Epithelial cell of proximal tubule (primary cell): ENCODE measurements at regions not wholly inside any gene's neighbourhood (a gene's known extent, or its start where the extent isn't known, plus 50 kb on each side); places are given as distances from the start of the nearest gene placed in this dataset.

Experiments used
- DNase-seq: peaks from one replicate; pipeline ENCODE4 v3.0.0-alpha.2; 2011; ENCODE audit warnings: low read depth
- H3K4me3 ChIP-seq: 2 replicates; pipeline ENCODE4 v1.5.1; 2011; ENCODE audit warnings: low read depth, mild to moderate bottlenecking, low read length
- CTCF ChIP-seq: conservative IDR thresholded peaks from 2 replicates; pipeline ENCODE4 v1.5.1; 2012; ENCODE audit warnings: low read depth, mild to moderate bottlenecking, low read length

- no peak for DNase-seq
- TF ChIP-seq CTCF: no peak
Observed at GRCh38 chr14:71238835-71239234, 331.6 kb downstream of the PCNX1 start.

DNA sequence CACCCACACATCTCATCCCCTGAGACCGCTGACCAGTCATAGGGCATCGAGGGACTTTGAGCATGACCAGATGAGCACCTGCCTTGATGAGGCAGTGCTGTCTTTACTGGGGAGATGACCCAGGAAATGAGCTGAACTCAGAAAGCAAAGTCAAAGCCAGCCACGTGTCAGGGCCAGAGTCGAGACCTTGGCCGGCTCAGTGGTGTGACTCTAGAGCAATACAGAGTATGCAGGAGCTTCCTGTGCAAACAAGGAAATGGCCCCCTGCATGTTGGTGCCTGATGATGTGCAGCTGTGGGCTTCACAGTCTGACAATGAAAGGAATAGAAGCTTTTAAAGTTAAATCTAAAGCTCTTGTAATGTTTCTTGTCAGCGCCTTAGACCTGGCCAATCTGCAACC lies 332.9 kb downstream of the PCNX1 start:
- H3K4me3 ChIP-seq: no peak overlapping the region
- TF ChIP-seq CTCF: no peak
- DNase-seq: no peak

More at GRCh38 chr14:71238835-71239234, 331.6 kb downstream of the PCNX1 start:
- H3K4me3 ChIP-seq: no peak overlapping the region

DNA sequence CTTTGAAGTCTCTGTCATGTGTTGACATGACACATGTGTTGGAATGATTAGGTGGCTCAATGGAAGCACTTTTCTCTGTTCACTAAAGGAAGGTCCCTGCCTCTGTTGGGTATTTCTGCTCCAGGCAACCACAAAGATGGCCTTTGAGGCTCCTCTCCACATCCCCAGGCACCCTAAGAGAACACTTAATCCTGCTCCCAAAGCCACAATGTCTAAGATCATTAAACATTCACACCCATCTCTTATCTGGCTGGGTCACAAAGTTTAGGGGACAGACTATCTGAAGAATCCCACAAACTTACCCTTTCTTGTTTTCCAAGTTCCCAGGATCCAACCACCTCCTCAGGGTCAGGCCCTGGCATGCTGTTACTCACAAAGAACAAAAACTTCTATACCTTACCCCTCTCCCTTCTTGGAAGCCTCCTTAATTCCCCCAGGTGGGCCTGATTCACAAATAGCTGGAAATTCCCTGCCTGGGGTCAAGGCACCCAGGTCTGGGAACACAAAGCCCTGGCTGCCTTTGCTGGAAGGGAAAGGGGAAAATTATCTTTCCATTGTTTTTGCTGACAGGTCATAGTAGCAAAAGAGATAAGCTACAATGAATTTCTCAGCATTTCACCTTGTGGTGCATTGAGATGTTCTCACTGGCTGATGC lies 333.7 kb downstream of the PCNX1 start:
- H3K4me3 ChIP-seq: no peak overlapping the region
- DNase-seq: no peak
- no peak for TF ChIP-seq CTCF

- H3K4me3 ChIP-seq: no peak overlapping the region
- TF ChIP-seq CTCF: no peak
- no peak for DNase-seq
Observed at GRCh38 chr14:71242237-71242748, 335.0 kb downstream of the PCNX1 start.

DNA sequence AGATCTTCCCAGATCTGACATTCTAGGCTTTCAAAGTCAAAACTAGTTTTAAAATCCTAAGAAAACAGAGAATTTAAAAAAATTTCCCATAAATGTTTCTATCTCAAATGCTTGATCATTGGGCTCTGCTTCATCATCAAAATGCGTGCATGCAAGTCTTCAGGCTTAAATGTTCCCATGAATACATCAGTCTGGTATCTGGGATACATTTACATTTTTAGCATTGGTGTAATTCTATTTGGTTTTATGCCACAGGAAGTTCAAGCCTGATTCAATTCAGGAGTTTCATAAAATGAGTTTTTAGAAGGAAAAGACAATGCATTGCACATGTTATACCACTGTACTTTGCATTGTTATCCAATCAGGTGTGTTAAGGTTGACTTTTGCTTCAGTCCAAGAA lies 336.4 kb downstream of the PCNX1 start:
- DNase-seq: no peak
- no peak for TF ChIP-seq CTCF
- H3K4me3 ChIP-seq: no peak overlapping the region

DNA sequence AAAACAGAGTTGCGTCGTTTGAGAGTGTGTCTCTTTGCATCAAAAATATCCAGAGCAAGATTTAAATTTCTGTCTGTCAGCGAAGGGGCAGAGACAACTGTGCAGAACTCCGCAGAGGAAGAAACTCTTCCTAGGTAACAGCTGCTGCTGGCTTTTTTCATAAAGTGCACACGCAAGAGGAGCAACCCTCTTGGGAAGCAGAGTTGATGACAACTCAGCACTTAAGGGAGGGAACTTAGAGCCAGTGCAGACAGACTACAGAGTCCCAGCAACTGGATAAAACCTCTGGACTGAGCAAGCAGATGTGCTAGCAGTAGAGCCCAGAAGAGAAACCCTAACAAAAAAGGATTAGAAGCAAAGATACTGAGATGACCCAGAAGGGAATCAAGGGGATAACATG lies 337.1 kb downstream of the PCNX1 start:
- no peak for DNase-seq
- no peak for TF ChIP-seq CTCF
- no peak overlapping the region for H3K4me3 ChIP-seq
